ENCODE measurements at regions not wholly inside any gene's neighbourhood (a gene's known extent, or its start where the extent isn't known, plus 50 kb on each side); places are given as distances from the start of the nearest gene placed in this dataset.

DNA sequence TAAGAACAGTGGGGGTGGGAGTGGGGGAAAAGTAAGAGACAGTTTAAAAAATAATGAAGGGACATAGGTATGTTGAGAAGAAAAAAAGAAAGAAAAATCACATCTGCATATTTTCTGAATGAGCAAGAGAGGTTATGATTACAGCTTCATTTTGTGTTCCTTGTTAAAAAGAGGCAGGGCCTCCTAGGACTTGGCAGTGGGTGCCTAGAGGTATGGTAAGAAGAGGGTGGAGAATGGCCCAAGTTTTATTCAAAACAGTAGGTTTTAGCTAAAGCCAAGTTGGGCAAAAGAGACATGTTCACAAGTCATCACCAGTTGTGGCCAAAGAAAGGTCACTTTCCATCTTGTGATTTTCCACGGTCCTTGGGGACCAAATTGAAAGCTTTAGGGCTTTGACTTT lies 643.4 kb downstream of the CCDC171 start:
- TF ChIP-seq, protein P1, sequence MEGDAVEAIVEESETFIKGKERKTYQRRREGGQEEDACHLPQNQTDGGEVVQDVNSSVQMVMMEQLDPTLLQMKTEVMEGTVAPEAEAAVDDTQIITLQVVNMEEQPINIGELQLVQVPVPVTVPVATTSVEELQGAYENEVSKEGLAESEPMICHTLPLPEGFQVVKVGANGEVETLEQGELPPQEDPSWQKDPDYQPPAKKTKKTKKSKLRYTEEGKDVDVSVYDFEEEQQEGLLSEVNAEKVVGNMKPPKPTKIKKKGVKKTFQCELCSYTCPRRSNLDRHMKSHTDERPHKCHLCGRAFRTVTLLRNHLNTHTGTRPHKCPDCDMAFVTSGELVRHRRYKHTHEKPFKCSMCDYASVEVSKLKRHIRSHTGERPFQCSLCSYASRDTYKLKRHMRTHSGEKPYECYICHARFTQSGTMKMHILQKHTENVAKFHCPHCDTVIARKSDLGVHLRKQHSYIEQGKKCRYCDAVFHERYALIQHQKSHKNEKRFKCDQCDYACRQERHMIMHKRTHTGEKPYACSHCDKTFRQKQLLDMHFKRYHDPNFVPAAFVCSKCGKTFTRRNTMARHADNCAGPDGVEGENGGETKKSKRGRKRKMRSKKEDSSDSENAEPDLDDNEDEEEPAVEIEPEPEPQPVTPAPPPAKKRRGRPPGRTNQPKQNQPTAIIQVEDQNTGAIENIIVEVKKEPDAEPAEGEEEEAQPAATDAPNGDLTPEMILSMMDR (conservative IDR thresholded peaks at IDR 0.05 in 1 of 2, IDR thresholded peaks at IDR 0.05 in 1 of 2; ENCODE audit: extremely low read depth in 1 of 2, insufficient read depth in 1 of 2, low read depth in 1 of 2, low read length in 2 of 2) = no peak
- no peak for TF ChIP-seq EZH2 (IDR thresholded peaks at IDR 0.05; ENCODE audit: borderline replicate concordance, low read length)

All from mammary epithelial cell (primary cell).